H1 (cell line): ENCODE measurements at regions not wholly inside any gene's neighbourhood (a gene's known extent, or its start where the extent isn't known, plus 50 kb on each side); places are given as distances from the start of the nearest gene placed in this dataset.

Experiments
- ASH2L ChIP-seq: fragments of 200-600, 300-600 bp; sonication (generic); IDR thresholded peaks from one replicate; pipeline ENCODE4 v1.7.1; 2017; ENCODE audit warnings: low read length
- CHD7 ChIP-seq: fragments of 300-600 bp; sonication (generic); IDR thresholded peaks from 2 replicates; pipeline ENCODE4 v1.7.1; 2012; ENCODE audit warnings: low read length, moderate library complexity, mild to moderate bottlenecking, inconsistent platforms; ENCODE audit not compliant: insufficient replicate concordance
- GABPA ChIP-seq: IDR thresholded peaks from 2 replicates; pipeline ENCODE4 v1.6.1; 2011; ENCODE audit warnings: mild to moderate bottlenecking, low read length, moderate library complexity, borderline replicate concordance; ENCODE audit not compliant: insufficient read depth
- HDAC6 ChIP-seq: IDR thresholded peaks from one replicate; pipeline ENCODE4 v1.7.1; 2012; ENCODE audit warnings: low read depth, mild to moderate bottlenecking, inconsistent platforms, low read length, moderate library complexity
- JUN ChIP-seq: IDR thresholded peaks from 2 replicates; pipeline ENCODE4 v1.6.1; 2011; ENCODE audit warnings: low read depth, mild to moderate bottlenecking, improper control_type of control experiment, low read length
- POU5F1 ChIP-seq: IDR thresholded peaks from 2 replicates; pipeline ENCODE4 v1.6.1; 2011; ENCODE audit warnings: low read depth, mild to moderate bottlenecking, low read length, moderate library complexity
- RXRA ChIP-seq: IDR thresholded peaks from 2 replicates; pipeline ENCODE4 v1.6.1; 2011; ENCODE audit warnings: low read depth, mild to moderate bottlenecking, low read length, moderate library complexity; ENCODE audit not compliant: insufficient read depth
- SP2 ChIP-seq: IDR thresholded peaks from 2 replicates; pipeline ENCODE4 v1.6.1; 2012; ENCODE audit warnings: mild to moderate bottlenecking, low read length, inconsistent platforms
- SP4 ChIP-seq: IDR thresholded peaks from 2 replicates; pipeline ENCODE4 v1.6.1; 2012; ENCODE audit warnings: low read length, inconsistent platforms
- TAF1 ChIP-seq: IDR thresholded peaks from 2 replicates; pipeline ENCODE4 v1.6.1; 2011; ENCODE audit warnings: mild to moderate bottlenecking, low read depth, low read length
- TAF7 ChIP-seq: optimal IDR thresholded peaks from 2 replicates; pipeline ENCODE3; 2011; ENCODE audit warnings: low read depth, mild to moderate bottlenecking, inconsistent platforms, low read length, moderate library complexity, borderline replicate concordance
- YY1 ChIP-seq: IDR thresholded peaks from 2 replicates; pipeline ENCODE4 v1.6.1; 2011; ENCODE audit warnings: low read depth, mild to moderate bottlenecking, low read length
- ZNF274 ChIP-seq: IDR thresholded peaks from 2 replicates; pipeline ENCODE4 v1.7.0; 2012; ENCODE audit warnings: low read length, borderline replicate concordance; ENCODE audit errors: extremely low read depth

GRCh38 chr5:51650824-51651223, 267.6 kb downstream of the ISL1 start (continued):
- TF ChIP-seq CHD7 = no peak
- no peak for TF ChIP-seq SP4
- TF ChIP-seq POU5F1 = no peak
- no peak for TF ChIP-seq HDAC6
- no peak for TF ChIP-seq TAF1
- no peak for TF ChIP-seq JUN
- no peak for TF ChIP-seq RXRA
- no peak for TF ChIP-seq YY1
- TF ChIP-seq ZNF274 = no peak
- TF ChIP-seq TAF7 = no peak
- no peak for TF ChIP-seq SP2
- TF ChIP-seq GABPA = no peak
- TF ChIP-seq ASH2L = no peak
